HG03432 (cell line): ENCODE measurements at regions not wholly inside any gene's neighbourhood (a gene's known extent, or its start where the extent isn't known, plus 50 kb on each side); places are given as distances from the start of the nearest gene placed in this dataset.
"Not testable (repeated sequence)": the region's sequence is repeated elsewhere in the genome, so short reads cannot be mapped to it uniquely, and the experiment has no call there.

Source experiments
- ATAC-seq: cut with Tn5 transposase; IDR thresholded peaks from one replicate; pipeline ENCODE4 v1.9.1; 2021; ENCODE audit warnings: mild to moderate bottlenecking, moderate library complexity; ENCODE audit not compliant: unreplicated experiment

DNA sequence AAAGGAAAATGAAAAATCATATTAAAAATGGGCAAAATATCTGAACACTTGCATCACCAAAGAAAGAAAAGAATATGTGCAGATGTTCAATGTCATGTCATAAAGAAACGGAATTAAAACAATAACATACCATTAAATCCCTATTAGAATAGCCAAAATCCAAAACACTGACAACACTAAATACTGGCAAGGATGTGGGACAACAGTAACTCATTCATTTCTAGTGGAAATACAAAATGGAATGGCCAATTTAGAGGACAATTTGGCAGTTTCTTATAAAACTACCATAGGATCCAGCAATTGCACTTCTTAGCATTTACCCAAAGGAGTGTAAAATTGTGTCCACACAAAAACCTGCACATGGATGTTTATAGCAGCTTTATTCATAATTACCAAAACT, 542.5 kb upstream of the UBE2E2 start:
- no peak for ATAC-seq

GRCh38 chr3:22661121-22661700, 541.9 kb upstream of the UBE2E2 start:
- ATAC-seq: no peak

DNA sequence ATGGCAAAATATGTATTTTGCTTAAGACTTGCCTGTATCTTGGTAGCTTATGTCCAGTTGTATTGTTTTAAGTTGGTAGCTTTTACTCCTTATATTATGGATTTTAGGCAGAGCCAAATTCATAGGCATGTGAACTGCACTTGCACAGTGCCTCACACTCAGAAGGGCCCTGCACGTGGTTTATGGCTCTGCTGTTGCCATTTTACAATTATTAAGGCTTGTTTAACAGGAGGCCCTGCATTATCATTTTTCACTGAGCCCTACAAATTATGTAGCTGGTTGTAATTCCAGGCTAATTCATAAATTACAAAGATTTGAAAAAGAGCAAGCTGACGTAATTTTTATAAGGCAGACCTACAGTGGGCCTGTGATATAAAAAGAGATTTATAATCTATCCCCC, 537.6 kb upstream of the UBE2E2 start:
- no peak for ATAC-seq

GRCh38 chr3:22666736-22667135, 536.4 kb upstream of the UBE2E2 start:
- no peak for ATAC-seq

DNA sequence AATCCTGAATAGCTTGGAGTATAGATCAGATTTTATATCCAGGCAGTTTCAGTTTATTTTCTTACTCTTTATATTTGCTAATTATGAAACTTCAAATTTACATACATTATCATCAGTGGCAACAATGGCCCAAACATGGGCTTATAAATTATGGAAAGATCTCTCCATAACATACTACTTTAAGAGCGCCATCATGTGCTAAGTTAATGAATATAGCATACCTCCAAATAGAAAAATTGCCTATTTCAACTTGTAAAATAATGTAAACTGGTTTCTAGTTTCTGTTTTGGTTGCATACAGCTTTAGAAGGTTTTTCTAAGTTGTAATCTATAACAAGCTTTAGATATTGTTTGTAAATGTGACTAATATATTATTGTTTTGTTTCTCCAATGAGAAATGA, 531.3 kb upstream of the UBE2E2 start:
- no peak for ATAC-seq

- ATAC-seq: no peak
Observed at GRCh38 chr3:22684739-22685138, 518.4 kb upstream of the UBE2E2 start.

DNA sequence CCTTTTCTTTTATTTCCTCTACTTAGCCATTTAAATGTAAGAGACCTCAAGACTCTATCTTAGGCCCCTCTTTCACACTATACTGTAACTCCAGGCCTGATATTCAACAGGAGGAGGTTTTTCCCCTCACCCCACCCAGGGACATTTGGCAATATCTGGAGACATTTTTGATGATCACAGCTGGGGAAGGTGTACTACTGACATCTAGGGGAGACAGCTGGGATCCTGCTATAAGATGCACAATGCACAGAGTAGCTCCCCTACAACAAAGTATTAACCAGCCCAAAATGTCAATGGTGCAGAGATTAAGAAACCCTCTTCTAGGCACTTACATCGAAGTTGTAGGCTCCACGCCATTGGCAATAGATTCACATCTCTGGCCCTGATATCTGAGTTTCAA, 517.5 kb upstream of the UBE2E2 start:
- ATAC-seq: no peak

- no peak for ATAC-seq
Observed at GRCh38 chr3:22691407-22691806, 511.7 kb upstream of the UBE2E2 start.

DNA sequence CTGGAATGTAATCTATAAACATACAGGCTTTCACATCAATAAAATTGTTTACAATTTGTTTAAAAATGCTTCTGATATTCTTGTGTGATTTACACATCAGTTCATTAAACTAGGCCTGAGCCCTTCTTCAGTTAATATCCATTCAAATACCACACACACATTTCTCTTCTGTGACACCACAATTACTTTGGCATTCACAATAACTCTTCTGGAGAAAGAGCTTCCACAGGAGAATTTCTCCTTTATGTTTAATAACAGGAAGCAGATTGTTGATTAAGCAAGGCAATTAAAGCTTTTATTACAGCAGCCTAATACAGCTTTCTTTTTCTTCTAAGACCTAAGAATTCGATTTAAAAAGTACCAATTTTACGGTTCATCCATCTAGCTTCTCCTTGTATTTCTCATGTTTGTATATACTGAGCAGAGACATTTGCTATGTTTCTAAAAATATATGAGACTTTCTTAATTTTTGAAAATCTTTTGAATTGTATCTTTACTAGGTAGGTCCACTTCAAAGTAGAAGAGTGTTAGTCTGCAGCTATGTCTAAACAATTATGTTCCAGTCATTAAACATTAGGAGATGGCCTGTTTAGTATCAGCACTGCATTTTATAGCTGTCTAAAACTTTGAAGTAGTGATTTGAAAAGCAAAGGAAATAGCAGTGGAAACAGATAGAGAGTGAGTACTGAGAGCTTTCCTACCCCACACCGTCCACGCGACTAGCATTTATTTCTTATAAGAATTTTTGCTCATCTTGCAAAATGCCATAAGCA, 511.1 kb upstream of the UBE2E2 start:
- ATAC-seq: no peak

DNA sequence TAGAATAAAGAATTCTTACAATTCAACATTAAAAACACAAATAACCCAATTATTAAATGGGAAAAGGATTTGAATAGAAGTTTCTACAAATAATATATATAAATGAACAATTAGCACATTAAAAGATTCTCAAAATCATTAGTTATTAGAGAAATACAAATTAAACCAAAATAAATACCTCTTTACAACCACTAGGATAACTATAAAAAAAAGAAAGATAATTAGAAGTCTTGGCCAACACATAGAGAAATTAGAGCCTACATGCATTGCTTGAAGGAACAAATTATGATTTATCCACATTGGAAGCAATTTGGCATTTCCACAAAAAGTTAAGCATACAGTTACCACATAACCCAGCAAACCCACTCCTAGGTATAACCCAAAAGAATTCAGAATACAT, 502.3 kb upstream of the UBE2E2 start:
- no peak for ATAC-seq

- no peak for ATAC-seq
Observed at GRCh38 chr3:22704166-22704565, 499.0 kb upstream of the UBE2E2 start.

DNA sequence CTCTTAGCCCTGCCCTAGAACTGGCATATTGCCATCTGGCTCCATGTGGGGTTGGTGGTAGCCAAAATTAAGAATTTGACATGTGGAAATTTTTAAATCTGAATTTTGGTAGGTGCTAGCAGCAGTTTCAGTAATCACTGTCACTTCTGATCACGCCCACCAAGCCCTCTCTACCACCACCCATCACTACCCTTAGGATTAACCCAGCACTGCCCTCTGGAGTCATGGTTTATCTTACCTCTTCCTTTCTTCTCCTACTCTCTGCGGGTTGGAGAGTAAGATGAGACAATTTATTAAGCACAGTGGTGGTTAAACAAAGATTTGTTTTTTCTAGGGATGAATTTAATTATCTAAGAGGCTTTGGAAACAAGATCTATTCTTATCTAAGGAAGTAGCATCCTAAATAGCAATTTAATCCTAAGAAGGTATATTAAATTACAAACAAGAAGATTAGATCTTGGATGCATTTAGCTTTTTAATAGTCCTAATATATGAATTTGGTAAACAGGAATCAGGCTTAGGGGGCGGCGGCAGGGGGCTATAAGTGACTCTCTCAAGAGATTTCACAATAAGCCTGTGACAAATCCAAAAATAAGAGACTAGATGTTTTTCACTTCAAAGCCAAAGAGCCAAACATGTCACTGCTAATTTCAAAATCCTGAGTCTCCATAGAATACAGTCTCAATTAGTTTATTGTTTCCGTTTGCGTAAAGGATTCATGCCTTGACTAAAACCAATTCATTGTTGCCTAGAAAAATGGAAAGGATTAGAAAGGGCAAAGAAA, 498.4 kb upstream of the UBE2E2 start:
- ATAC-seq: no peak

GRCh38 chr3:22706922-22707321, 496.2 kb upstream of the UBE2E2 start:
- not testable (repeated sequence) for ATAC-seq

- no peak for ATAC-seq
Observed at GRCh38 chr3:22713936-22714335, 489.2 kb upstream of the UBE2E2 start.

DNA sequence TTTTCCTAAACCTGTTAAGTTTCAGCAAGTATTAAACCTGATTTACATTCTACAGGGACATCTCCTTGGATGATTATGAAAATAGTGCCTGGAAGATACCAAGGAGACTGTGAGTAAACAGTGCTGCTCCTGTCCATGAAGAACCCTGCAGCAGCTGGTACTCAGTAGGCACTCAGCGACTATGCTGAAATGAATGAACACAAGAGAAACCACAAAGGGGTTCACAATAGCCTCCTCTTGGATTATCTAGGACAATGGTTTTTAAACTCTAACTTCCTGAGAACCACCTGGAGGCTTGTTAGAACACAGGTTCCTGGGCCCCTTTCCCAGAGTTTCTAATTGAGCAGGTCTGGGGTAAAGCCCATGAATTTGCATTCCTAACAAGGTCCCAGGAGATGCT, 488.4 kb upstream of the UBE2E2 start:
- no peak for ATAC-seq

DNA sequence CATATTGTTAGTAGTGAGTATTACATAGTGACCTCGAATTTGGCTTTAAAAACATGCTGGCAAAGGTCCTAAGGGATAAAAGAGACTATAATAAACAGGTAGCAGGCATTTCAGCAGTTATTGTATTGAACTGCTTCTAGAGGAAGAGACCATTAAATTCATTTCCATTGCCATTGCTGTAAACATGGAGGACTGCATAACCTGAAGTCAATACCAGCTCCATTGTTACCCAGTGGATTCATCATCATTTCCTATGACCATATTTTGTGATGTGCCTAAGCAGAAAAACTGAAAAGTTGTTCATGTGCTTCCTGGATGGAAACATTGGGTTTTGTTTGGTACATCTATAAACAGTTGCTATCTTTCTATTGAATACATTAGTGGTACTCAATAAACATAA, 482.5 kb upstream of the UBE2E2 start:
- ATAC-seq: no peak

DNA sequence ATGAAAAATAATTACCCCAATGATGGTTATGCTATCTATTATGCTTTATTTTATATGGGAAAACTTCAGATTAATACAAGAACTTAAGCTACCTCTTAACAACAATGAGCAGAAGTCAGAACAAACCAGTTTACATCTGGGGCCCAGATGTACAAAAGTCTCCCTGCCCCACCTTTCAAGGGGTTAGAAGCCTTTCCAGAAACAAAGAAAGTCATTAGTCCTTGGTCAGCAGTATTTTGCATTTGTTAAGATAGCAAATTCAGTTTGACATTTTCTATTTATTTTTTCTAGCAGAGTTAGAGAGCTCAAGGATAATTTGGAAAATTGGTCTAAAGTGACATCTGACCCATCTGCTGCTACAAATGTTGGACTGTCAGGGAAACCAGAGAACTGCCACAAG, 478.7 kb upstream of the UBE2E2 start:
- ATAC-seq: no peak

DNA sequence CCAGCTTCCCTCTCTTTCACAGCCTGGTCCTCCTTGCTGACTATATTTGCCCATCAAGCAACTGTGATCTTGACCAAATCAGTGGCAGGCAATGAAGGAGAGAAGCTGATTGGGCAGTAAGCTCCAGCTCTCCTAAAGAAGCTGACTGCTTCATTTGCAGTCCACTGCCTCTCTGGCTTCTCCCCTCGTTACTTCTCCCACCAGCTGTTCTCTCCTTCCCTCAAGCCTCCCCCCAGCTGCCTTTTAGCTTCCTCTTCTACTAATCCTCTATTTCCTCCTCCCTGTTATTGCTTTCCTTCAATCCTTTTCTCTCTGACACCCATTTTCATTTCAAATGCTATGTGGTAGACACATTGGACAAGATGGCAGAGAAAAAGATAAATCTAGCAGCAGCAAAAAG, 474.7 kb upstream of the UBE2E2 start:
- no peak for ATAC-seq

- no peak for ATAC-seq
Observed at GRCh38 chr3:22729212-22729611, 473.9 kb upstream of the UBE2E2 start.

- ATAC-seq: peak; percentile 53
Observed at GRCh38 chr3:22729981-22730380, 473.1 kb upstream of the UBE2E2 start.

- no peak for ATAC-seq
Observed at GRCh38 chr3:22730701-22731100, 472.4 kb upstream of the UBE2E2 start.

- no peak for ATAC-seq
Observed at GRCh38 chr3:22731901-22732300, 471.2 kb upstream of the UBE2E2 start.
